Stimulated activated CD4-positive, alpha-beta T cell treated with anti-CD3 and anti-CD28 coated beads, Interleukin-12 subunit alpha, Interleukin-12 subunit beta, amount 100 ng/mL, for 4 hours (primary cell): ENCODE measurements at regions not wholly inside any gene's neighbourhood (a gene's known extent, or its start where the extent isn't known, plus 50 kb on each side); places are given as distances from the start of the nearest gene placed in this dataset.
"Not testable (repeated sequence)": the region's sequence is repeated elsewhere in the genome, so short reads cannot be mapped to it uniquely, and the experiment has no call there.

Experiments
- DNase-seq: peaks from one replicate; pipeline ENCODE4 v3.0.0-alpha.2; 2020

GRCh38 chr3:82240322-82240721 is 478.9 kb upstream of the GBE1 start:
- no peak for DNase-seq

- no peak for DNase-seq
Observed at GRCh38 chr3:82236257-82236656, 474.8 kb upstream of the GBE1 start.

- DNase-seq, result no peak
Observed at GRCh38 chr3:82229397-82229796, 468.0 kb upstream of the GBE1 start.

- no peak for DNase-seq
Observed at GRCh38 chr3:82224661-82225060, 463.2 kb upstream of the GBE1 start.

- DNase-seq, result no peak
Observed at GRCh38 chr3:82222401-82222800, 461.0 kb upstream of the GBE1 start.

- no peak for DNase-seq
Observed at GRCh38 chr3:82217571-82217970, 456.1 kb upstream of the GBE1 start.

GRCh38 chr3:82208002-82208710 is 446.7 kb upstream of the GBE1 start:
- DNase-seq, result no peak

- DNase-seq, result no peak
Observed at GRCh38 chr3:82202269-82202668, 440.8 kb upstream of the GBE1 start.

- no peak for DNase-seq
Observed at GRCh38 chr3:82201316-82201715, 439.9 kb upstream of the GBE1 start.

- DNase-seq, result no peak
Observed at GRCh38 chr3:82198009-82198408, 436.6 kb upstream of the GBE1 start.

GRCh38 chr3:82196645-82197044 is 435.2 kb upstream of the GBE1 start:
- no peak for DNase-seq

GRCh38 chr3:82194870-82195269 is 433.4 kb upstream of the GBE1 start:
- no peak for DNase-seq

- DNase-seq, result no peak
Observed at GRCh38 chr3:82186017-82186416, 424.6 kb upstream of the GBE1 start.

GRCh38 chr3:82179291-82179690 is 417.8 kb upstream of the GBE1 start:
- DNase-seq, result no peak

GRCh38 chr3:82178291-82178690 is 416.8 kb upstream of the GBE1 start:
- no peak for DNase-seq

- DNase-seq, result no peak
Observed at GRCh38 chr3:82177774-82178173, 416.3 kb upstream of the GBE1 start.

- no peak for DNase-seq
Observed at GRCh38 chr3:82165266-82165665, 403.8 kb upstream of the GBE1 start.

GRCh38 chr3:82163907-82164520 is 402.6 kb upstream of the GBE1 start:
- no peak for DNase-seq

GRCh38 chr3:82157952-82158351 is 396.5 kb upstream of the GBE1 start:
- no peak for DNase-seq

GRCh38 chr3:82153892-82154291 is 392.4 kb upstream of the GBE1 start:
- DNase-seq, result not testable (repeated sequence)

- no peak for DNase-seq
Observed at GRCh38 chr3:82145742-82146141, 384.3 kb upstream of the GBE1 start.

- no peak for DNase-seq
Observed at GRCh38 chr3:82144811-82145210, 383.4 kb upstream of the GBE1 start.

GRCh38 chr3:82143661-82144412 is 382.4 kb upstream of the GBE1 start:
- no peak for DNase-seq

- DNase-seq, result no peak
Observed at GRCh38 chr3:82141592-82141991, 380.1 kb upstream of the GBE1 start.
